ENCODE measurements at regions not wholly inside any gene's neighbourhood (a gene's known extent, or its start where the extent isn't known, plus 50 kb on each side); places are given as distances from the start of the nearest gene placed in this dataset.
"Not testable (repeated sequence)": the region's sequence is repeated elsewhere in the genome, so short reads cannot be mapped to it uniquely, and the experiment has no call there.

- DNase-seq (ENCODE audit: low read depth, low spot score) = not testable (repeated sequence)
Observed at GRCh38 chr4:14358544-14359160, 643.6 kb upstream of the CPEB2 start.

- DNase-seq (ENCODE audit: low read depth, low spot score) = no peak
Observed at GRCh38 chr4:14359991-14360390, 642.3 kb upstream of the CPEB2 start.

DNA sequence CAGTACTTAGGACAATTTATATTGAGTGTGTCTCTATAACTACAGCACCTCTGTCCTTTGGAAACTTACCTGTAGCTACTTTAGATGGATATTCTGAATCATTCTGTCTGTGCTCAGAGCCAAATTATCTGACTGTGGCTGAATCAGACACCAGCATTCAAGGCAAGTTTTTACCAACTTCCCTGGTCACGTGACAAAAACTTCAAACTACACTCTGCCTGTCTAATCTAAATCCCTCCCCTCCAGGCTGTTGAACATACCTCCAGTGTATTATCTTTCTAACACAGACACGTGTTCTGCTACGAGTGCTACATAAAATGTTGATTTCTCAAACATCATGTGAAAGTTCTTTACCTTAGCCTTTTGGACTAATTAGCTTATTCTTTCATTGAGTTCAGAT, 641.2 kb upstream of the CPEB2 start:
- DNase-seq (ENCODE audit: low read depth, low spot score) = no peak

GRCh38 chr4:14362385-14362784, 639.9 kb upstream of the CPEB2 start:
- no peak for DNase-seq (ENCODE audit: low read depth, low spot score)

DNA sequence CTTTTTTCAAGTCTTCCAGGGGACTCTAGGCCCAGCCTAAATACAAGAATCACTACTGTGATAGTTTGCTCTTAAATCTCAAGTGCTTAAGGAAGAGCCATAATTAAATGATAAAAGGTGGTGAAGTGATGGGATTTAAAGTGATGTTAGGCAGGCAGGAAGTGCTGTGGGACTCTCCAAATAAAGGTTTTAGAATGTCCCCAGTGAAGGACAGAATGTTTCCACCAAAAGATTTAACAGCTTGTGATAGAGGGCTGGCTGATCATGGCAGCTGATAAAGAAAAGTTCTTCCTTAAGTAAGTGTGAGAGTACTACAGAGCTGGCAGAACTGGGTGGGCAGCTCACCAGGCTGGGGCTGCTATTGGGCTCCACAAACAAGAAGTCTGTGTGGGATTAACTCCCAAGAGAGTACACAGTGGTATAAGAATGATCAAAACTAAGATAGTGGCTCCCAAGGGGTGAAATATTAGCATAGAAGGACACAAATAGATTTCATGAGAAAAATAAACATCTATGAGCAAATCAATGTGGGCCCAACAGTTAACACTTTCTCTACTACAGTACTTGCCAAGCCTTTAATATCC, 637.2 kb upstream of the CPEB2 start:
- no peak for DNase-seq (ENCODE audit: low read depth, low spot score)

DNA sequence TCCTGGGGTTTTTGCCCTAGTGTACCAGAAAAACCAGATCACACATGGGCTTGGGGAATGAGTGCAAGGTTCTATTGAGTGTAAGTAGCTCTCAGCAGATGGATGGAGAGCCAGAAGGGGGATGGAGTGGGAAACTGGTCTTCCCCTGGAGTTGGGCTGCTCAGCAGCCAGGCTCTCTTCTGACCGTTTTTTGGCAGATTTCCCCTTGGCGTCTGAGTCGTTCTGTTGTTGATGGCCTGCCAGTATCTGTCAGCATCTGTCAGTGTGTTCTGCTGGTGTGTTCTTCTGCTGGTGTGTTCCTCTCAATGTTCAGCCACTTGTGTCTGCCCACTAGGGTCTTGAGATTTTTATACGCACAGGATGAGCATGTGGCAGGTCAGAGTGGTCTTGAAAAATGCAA, 633.9 kb upstream of the CPEB2 start:
- no peak for DNase-seq (ENCODE audit: low read depth, low spot score)

DNA sequence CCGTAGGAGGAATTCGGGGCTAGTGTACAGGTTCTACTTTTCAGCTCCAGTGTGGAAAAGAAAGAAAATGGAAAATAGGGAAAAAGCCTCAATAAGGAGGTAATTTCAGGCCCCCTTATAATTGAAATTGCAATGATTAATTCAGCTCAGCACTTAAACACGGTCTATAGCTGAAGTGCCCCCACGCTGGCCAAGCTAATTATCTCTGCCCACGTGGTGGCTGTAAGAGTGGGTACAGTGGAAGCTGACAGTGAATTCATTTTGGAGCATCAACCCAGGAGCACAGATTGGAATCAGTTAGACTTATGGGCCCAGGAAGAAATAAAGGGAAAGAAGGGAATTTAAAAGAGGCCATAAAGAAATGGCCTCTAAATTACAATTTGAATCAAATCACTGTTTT, 631.1 kb upstream of the CPEB2 start:
- DNase-seq (ENCODE audit: low read depth, low spot score) = no peak

DNA sequence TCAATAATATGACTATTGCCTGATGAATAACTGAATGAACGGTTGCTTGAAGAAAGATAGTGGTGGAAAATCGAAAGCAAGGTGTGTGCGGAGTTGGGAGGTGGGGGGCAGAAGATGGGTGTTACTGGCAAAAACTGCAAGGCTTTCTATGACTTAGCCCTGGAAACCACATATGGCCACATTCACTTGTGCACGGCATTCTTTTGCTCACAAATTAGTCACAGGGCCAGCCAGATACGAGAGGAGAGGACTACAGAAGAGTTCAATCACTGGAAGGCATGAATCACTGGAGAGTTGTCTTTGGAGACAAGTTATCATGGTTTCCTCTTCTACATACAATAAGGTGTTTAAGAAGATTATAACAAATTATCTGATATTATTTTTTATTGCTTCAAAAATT, 626.5 kb upstream of the CPEB2 start:
- no peak for DNase-seq (ENCODE audit: low read depth, low spot score)

- DNase-seq (ENCODE audit: low read depth, low spot score) = no peak
Observed at GRCh38 chr4:14379183-14379582, 623.1 kb upstream of the CPEB2 start.

- DNase-seq (ENCODE audit: low read depth, low spot score) = no peak
Observed at GRCh38 chr4:14383652-14384051, 618.6 kb upstream of the CPEB2 start.

DNA sequence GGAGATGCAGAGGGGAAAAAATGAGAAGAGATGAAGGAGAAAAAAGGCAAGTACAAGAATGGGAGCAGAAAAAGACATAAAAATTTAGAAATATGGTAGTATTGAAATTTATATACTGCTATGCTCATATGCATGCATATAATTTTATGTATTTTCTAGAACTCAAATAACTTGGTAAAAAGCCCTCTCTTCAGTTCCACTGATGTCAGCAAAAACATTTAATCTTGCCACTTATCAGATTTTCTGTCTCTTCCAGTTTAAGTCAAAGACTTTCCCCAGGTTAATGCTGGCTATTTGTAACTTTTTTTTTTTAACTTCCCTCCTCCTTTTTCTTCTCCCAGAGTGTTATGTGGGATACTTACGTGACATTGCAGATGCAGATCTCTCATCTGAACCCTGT, 617.5 kb upstream of the CPEB2 start:
- DNase-seq (ENCODE audit: low read depth, low spot score) = no peak

- DNase-seq (ENCODE audit: low read depth, low spot score) = no peak
Observed at GRCh38 chr4:14386196-14386595, 616.1 kb upstream of the CPEB2 start.

DNA sequence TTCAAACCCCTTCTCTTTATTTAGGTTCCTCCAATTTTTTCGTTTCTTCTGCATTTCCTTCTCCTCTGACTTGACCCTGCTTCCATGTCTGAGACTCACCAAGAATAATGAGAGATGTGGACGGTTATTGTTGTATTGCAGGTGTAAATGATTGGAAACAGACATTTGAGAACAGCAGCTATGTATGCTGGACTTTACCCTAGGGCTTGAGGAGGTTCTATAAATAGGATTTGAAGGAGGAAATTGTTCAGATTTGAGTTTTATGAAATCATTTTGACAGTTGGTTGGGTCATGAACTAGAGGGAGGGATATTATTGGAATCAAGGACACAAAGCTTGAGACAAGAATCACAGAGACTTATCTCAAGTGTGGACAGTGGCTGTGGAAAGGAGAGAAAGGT, 614.6 kb upstream of the CPEB2 start:
- DNase-seq (ENCODE audit: low read depth, low spot score) = no peak

GRCh38 chr4:14392378-14392777, 609.9 kb upstream of the CPEB2 start:
- no peak for DNase-seq (ENCODE audit: low read depth, low spot score)

DNA sequence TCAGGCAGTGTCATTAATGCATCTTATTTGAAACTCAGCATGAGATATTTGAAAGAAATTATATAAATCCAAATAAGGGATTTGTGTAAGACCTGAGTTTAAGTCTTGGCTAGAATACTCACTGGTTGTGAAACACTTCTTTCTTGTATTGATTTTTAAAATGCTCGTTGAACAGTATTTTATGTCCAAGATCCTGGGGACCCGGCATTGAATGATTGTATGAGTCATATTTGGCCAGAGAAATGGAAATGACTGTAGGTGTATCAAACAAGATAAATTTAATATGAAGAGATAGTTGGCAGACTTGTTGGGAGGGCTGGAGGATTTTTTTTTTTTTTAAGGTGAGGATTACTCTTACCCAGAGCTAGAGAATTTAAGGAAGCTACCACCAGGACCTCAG, 606.1 kb upstream of the CPEB2 start:
- DNase-seq (ENCODE audit: low read depth, low spot score) = no peak

- DNase-seq (ENCODE audit: low read depth, low spot score) = no peak
Observed at GRCh38 chr4:14399848-14400247, 602.4 kb upstream of the CPEB2 start.

GRCh38 chr4:14400307-14400706, 602.0 kb upstream of the CPEB2 start:
- DNase-seq (ENCODE audit: low read depth, low spot score) = no peak

GRCh38 chr4:14403132-14403531, 599.1 kb upstream of the CPEB2 start:
- DNase-seq (ENCODE audit: low read depth, low spot score) = peak; percentile 13

DNA sequence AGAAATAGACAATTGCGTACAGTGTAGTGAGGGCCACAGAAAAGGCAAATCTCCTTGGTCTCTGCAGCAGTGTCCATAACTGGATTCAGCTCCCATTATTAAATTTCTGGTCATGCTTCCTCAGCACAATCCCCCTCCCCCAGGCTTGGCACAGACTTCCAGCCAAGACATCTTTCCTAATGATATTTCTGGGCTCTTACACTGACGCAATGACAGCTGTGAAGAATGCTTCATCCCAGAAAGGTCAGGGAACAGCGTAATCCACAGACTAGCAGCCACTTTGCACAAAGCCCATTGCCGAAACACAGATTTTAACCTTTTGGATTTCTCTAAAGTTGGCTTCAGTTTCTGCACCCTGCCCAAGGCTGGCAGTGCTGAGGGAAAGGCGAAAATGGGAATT, 597.6 kb upstream of the CPEB2 start:
- no peak for DNase-seq (ENCODE audit: low read depth, low spot score)

GRCh38 chr4:14410516-14410915, 591.8 kb upstream of the CPEB2 start:
- DNase-seq (ENCODE audit: low read depth, low spot score) = peak; percentile 39

- DNase-seq (ENCODE audit: low read depth, low spot score) = peak; percentile 12
Observed at GRCh38 chr4:14415146-14415545, 587.1 kb upstream of the CPEB2 start.

DNA sequence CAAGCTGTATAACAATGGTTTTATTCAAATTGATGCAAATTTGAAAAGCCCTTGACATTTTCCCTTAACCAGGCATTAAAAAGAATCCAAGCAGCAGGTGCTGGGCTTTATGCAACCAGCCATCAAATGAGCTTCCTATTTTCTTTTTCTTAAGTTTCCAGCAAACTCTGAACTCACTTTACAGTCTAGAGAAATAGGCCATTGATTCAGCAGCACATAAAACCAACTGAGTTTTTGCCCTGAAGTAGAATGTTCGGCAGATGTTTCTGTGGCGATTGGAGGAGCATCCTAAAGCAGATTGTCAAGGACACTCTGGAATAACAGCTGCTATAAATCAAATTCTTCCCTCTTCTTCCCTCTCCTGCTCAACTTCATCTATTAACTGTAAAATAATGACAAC, 582.8 kb upstream of the CPEB2 start:
- no peak for DNase-seq (ENCODE audit: low read depth, low spot score)

- not testable (repeated sequence) for DNase-seq (ENCODE audit: low read depth, low spot score)
Observed at GRCh38 chr4:14426297-14426696, 576.0 kb upstream of the CPEB2 start.

- DNase-seq (ENCODE audit: low read depth, low spot score) = no peak
Observed at GRCh38 chr4:14428125-14428524, 574.2 kb upstream of the CPEB2 start.

Measured in ELF-1 (cell line).